Fibroblast of skin of left quadriceps (primary cell): ENCODE measurements at regions not wholly inside any gene's neighbourhood (a gene's known extent, or its start where the extent isn't known, plus 50 kb on each side); places are given as distances from the start of the nearest gene placed in this dataset.

ENCODE experiments used
- DNase-seq, 2 experiments: peaks; one replicate each; pipeline ENCODE4 v3.0.0-alpha.2; 2013; ENCODE audit warnings: low read depth in 2 of 2

- no peak for DNase-seq
Observed at GRCh38 chr19:29428071-29428470, 97.7 kb upstream of the VSTM2B start.

GRCh38 chr19:29429021-29429420 lies 96.8 kb upstream of the VSTM2B start:
- DNase-seq = no peak

GRCh38 chr19:29429581-29429980 lies 96.2 kb upstream of the VSTM2B start:
- DNase-seq = no peak

- no peak for DNase-seq
Observed at GRCh38 chr19:29431332-29431731, 94.5 kb upstream of the VSTM2B start.

GRCh38 chr19:29432677-29433076 lies 93.1 kb upstream of the VSTM2B start:
- no peak for DNase-seq

GRCh38 chr19:29436591-29437103 lies 89.1 kb upstream of the VSTM2B start:
- no peak for DNase-seq

GRCh38 chr19:29439021-29439420 lies 86.8 kb upstream of the VSTM2B start:
- DNase-seq = no peak

GRCh38 chr19:29439688-29440550 lies 85.9 kb upstream of the VSTM2B start:
- no peak for DNase-seq

GRCh38 chr19:29442094-29442493 lies 83.7 kb upstream of the VSTM2B start:
- DNase-seq = no peak

- no peak for DNase-seq
Observed at GRCh38 chr19:29442910-29443309, 82.9 kb upstream of the VSTM2B start.

GRCh38 chr19:29445246-29445645 lies 80.5 kb upstream of the VSTM2B start:
- no peak for DNase-seq

- no peak for DNase-seq
Observed at GRCh38 chr19:29446361-29446760, 79.4 kb upstream of the VSTM2B start.

- no peak for DNase-seq
Observed at GRCh38 chr19:29448046-29448445, 77.7 kb upstream of the VSTM2B start.

GRCh38 chr19:29449371-29449770 lies 76.4 kb upstream of the VSTM2B start:
- DNase-seq = no peak

- no peak for DNase-seq
Observed at GRCh38 chr19:29450306-29450705, 75.5 kb upstream of the VSTM2B start.

GRCh38 chr19:29450812-29451211 lies 75.0 kb upstream of the VSTM2B start:
- no peak for DNase-seq

GRCh38 chr19:29454109-29454508 lies 71.7 kb upstream of the VSTM2B start:
- no peak for DNase-seq

- no peak for DNase-seq
Observed at GRCh38 chr19:29457413-29457812, 68.4 kb upstream of the VSTM2B start.

GRCh38 chr19:29467824-29468401 lies 57.9 kb upstream of the VSTM2B start:
- no peak for DNase-seq

- DNase-seq = no peak
Observed at GRCh38 chr19:29475469-29475868, 50.3 kb upstream of the VSTM2B start.
